NOMO-1 treated with DMSO at 0.1 percent for 48 hours (cell line): ENCODE measurements at regions not wholly inside any gene's neighbourhood (a gene's known extent, or its start where the extent isn't known, plus 50 kb on each side); places are given as distances from the start of the nearest gene placed in this dataset.
"Not testable (repeated sequence)": the region's sequence is repeated elsewhere in the genome, so short reads cannot be mapped to it uniquely, and the experiment has no call there.

Experiments used
- DNase-seq: peaks from one replicate; lab custom pipeline; 2025; ENCODE audit not compliant: unreplicated experiment; lab: John Stamatoyannopoulos, UW

DNA sequence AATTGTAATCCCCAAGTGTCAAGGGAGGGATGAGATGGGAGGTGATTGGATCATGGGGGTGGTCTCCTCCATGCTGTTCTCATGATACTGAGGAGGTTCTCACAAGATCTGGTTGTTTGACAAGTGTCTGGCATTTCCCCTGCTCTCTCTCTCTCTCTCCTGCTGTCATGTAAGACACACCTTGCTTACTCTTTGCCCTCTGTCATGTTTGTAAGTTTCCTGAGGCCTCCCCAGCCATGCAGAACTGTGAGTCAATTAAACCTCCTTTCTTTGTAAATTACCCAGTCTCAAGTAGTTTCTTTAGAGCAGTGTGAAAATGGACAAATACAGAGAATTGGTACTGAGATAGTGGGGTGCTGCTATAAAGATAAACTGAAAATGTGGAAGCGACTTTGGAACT is 207.9 kb downstream of the HINT1 start:
- DNase-seq, result no peak

- no peak for DNase-seq
These were observed 210.0 kb downstream of the HINT1 start for GRCh38 chr5:130955041-130955440.

GRCh38 chr5:130954336-130954735 is 210.7 kb downstream of the HINT1 start:
- DNase-seq, result no peak

DNA sequence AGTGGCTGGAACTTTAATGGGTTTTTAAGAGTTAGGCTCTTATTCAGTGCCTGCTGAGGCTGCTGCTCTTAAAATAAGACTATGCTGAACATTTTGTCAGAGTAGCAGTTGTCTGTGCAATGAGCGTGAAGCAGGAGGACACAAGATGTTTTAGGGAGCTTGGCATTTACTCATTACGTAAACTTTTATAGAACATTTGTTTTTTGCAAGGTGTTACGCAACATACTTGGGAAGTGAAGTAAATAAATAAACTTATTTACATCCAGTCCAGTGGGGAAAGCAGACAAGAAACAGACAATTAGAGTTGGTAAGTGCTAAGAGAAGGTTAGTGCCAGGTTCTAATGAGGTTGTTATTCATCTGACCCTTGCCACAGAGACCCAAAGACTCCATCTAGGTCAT is 226.0 kb downstream of the HINT1 start:
- no peak for DNase-seq

DNA sequence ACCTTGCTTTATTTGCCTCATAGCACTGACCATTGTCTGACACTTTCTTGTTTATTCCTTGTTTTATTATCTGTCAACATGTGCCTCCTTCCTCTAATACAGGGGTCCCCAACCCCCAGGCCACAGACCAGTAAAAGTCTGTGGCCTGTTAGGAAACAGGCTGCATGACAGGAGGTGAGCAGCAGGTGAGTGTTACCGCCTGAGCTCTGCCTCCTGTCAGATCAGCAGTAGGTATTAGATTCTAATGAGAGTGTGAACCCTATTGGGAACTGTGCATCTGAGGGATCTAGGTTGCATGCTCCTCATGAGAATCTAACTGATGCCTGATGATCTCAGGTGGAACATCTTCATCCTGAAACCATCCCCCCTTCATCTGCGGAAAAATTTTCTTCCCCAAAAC is 228.0 kb downstream of the HINT1 start:
- DNase-seq, result no peak

GRCh38 chr5:130923543-130924124 is 241.4 kb downstream of the HINT1 start:
- DNase-seq, result no peak

DNA sequence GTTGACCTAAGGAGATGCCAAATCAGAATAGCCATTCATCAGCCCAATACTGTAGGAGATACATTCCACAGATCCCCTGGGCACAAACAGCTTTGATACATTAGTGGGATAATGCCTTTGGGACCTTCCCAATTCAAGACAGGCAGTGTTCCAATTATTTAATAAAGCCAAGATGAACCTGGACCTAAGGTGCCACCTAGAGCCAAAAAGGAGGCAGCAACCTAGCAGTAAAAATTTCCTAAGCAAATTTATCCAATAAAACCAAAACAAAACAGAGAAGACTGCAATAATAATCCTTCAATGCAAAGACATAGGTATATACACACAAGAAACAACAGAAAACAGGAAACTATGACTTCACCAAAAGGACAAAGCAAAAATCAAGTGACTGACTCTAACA is 253.0 kb downstream of the HINT1 start:
- no peak for DNase-seq

DNA sequence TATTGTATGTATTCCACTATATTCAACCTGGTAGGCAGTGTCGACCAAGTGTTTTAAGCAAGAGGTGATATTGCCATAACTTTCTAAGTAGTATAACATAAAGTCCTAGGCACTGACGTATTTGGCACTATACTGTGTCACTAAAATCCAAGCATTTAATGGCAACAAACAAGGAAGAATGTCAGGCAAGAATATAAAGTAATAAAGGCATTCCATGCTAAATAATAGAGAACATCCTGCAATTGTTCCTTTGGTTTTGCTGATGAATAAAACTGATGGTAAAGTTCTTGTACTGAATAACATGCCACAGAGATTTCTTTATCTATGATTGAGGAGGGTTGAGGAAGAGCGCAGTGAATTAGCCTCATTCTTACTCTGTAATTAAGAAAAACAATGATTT is 256.9 kb downstream of the HINT1 start:
- no peak for DNase-seq

DNA sequence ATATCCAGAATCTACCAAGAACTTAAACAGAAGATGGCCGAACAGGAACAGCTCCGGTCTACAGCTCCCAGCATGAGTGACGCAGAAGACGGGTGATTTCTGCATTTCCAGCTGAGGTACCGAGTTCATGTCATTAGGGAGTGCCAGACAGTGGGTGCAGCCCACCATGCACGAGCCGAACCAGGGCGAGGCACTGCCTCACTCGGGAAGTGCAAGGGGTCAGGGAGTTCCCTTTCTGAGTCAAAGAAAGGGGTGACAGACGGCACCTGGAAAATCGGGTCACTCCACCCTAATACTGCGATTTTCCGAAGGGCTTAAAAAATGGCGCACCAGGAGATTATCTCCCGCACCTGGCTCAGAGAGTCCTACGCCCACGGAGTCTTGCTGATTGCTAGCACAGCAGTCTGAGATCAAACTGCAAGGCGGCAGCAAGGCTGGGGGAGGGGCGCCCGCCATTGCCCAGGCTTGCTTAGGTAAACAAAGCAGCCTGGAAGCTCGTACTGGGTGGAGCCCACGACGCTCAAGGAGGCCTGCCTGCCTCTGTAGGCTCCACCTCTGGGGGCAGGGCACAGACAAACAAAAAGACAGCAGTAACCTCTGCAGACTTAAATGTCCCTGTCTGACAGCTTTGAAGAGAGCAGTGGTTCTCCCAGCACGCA is 267.4 kb downstream of the HINT1 start:
- DNase-seq, result not testable (repeated sequence)

GRCh38 chr5:130897181-130897536 is 267.9 kb downstream of the HINT1 start:
- DNase-seq, result not testable (repeated sequence)

DNA sequence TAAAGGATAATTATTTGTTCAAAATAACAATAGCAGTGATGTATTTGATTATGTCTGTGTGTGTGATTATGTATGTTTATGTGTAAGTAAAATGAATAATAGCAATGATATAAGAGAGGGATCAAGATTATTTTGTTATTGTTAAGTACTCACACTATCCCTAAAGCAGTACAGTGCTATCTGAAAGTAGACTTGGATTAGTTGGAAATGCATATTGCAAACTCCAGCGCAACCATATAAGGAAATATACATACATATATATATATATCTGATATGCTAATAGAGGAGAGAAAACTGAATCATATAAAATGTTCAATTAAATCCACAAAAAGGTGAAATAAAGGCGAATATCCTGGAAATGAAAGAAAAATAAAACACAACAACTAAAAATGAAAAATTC is 268.4 kb downstream of the HINT1 start:
- no peak for DNase-seq

GRCh38 chr5:130893006-130893405 is 272.1 kb downstream of the HINT1 start:
- DNase-seq, result no peak

DNA sequence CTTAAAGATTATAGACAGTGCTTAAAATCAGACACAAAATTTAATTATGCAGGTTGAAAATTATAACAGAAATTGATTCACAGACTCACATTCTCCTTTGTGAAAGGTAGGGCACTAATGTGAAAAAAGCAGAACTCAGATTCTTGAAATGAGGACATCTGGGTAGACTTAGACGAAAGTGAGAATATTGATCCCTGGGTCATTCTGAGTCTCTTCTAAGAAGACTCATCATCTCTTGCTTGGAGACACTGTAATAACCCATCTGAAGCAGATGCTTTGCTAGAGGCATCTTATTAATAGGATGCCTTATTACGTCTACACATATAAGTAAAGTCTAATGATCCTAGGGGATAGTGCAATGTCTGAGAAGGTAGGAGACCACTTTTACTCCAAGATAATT is 274.4 kb downstream of the HINT1 start:
- no peak for DNase-seq

GRCh38 chr5:130885691-130886090 is 279.4 kb downstream of the HINT1 start:
- DNase-seq, result no peak

DNA sequence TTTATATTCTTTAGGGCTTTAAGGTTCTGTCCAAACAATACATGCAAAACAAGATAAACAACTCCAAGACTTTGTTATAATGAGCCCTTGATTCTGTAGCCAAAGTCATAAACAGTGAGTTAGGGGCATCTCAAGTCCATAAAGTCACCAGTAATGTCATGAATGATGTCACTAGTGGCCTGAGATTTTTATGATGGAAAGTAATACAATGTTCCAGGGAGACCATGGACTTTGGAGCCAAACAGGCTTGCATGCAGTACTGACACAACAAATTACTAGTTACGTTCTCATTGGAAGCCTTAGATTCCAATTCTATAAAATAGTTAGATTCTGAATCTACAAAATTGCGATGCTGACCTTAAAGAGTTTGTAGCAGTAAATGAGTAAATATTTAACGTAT is 280.0 kb downstream of the HINT1 start:
- no peak for DNase-seq

DNA sequence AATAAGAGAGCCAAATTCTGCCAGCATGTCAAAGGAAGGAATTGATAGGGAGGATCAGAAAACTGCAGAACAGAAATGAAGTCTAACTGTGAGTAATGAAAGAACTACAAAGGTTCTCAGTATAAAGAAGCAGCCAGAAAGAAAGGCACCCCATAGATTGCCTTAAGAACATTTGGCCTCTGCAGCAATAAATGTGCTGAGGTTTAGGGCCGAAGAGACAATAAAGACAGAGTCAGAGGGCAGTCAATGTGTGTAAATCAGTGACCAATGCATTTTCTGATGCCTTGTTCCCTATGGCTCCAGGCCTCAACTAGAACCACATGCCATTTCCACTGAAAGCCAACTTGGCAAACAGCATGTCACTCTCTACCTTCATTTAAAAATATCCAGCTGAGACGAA is 281.0 kb downstream of the HINT1 start:
- no peak for DNase-seq

GRCh38 chr5:130875656-130876055 is 289.4 kb downstream of the HINT1 start:
- DNase-seq, result no peak

GRCh38 chr5:130874861-130875417 is 290.1 kb downstream of the HINT1 start:
- DNase-seq, result no peak

DNA sequence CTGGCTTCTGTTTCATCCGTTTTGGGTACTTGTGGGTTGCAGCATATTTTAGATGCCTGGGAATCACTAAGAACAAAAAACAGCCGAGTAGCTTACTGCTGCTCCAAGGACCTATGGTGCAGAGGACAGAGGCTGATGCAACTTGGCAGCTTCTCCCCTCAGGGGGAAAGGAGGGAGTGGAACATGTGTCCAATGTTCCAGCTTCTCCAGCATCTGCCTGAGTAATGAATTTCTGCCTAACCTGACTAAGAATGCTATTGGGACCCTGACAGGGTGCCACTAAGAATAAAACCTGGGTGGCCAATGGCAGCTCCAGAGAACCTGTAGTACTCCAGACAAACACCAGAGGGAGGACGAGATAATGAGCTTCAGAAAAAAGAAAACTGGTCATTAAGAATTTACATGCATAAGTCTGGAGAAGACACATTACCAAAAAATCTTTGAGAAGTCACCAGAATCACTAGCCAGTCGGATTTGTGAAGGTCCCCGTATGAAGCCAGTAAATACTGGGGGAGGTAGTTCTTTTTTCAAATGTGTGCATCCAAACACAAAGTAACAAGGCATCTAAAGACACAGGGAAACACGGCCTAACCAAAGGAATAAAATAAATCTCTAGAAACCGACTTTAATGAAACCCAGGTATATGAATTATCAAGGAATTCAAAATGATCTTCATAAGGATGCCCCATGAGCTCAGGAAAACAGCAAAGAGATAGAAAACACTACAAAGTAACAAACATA is 293.5 kb downstream of the HINT1 start:
- DNase-seq, result peak; percentile 14

DNA sequence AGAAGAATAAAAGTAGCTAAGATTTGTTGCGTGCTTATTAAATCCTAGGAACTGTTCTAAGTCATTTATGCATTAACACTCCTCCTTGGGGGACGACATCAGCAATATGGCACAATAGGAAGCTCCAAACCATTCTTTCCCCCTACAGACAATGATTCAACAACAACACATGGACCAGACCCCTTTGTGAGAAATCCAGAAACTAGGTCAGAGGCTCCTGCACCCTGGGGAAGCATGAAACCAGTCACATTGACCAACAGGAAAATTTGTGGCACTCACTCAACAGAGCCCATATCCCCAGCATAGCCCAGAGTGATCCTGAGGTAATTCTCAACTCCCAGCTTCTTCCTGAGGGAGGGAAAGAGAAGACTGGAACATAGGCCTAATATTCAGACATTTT is 294.4 kb downstream of the HINT1 start:
- DNase-seq, result no peak

- no peak for DNase-seq
These were observed 296.7 kb downstream of the HINT1 start for GRCh38 chr5:130868186-130868840.
